ENCODE measurements at regions not wholly inside any gene's neighbourhood (a gene's known extent, or its start where the extent isn't known, plus 50 kb on each side); places are given as distances from the start of the nearest gene placed in this dataset.

GRCh38 chr1:239630767-239631166 is 244.4 kb downstream of the CHRM3 start:
- H2AFZ ChIP-seq (ENCODE audit: low read depth, low read length) = no peak overlapping the region
- TF ChIP-seq EZH2phosphoT487 (IDR thresholded peaks at IDR 0.05; ENCODE audit: low read depth) = no peak
- TF ChIP-seq CTCF (IDR thresholded peaks at IDR 0.05; ENCODE audit: low read depth, low read length) = no peak
- no peaks in the 10 kb centered on the region; the same call in 1 of the 2 replicates for H3K9me3 ChIP-seq (ENCODE audit: insufficient read depth, low read length)
- no peaks in the 10 kb centered on the region for H4K20me1 ChIP-seq (ENCODE audit: insufficient read depth, low read length)
- no peak overlapping the region for H3K9ac ChIP-seq (ENCODE audit: low read length)
- H3K4me3 ChIP-seq (ENCODE audit: low read length) = no peak overlapping the region
- no peaks in the 10 kb centered on the region for H3K27me3 ChIP-seq (ENCODE audit: low read depth, low read length)
- H3K79me2 ChIP-seq (ENCODE audit: low read length) = no peaks in the 10 kb centered on the region
- H3K27ac ChIP-seq (ENCODE audit: low read length) = no peak overlapping the region
- no peaks in the 10 kb centered on the region for H3K4me1 ChIP-seq (ENCODE audit: low read length)
- no peaks in the 10 kb centered on the region for H3K36me3 ChIP-seq (replicated peaks; ENCODE audit: low read depth, low read length)
- H3K4me2 ChIP-seq (ENCODE audit: low read length) = no peak overlapping the region

GRCh38 chr1:239633432-239633831 is 247.1 kb downstream of the CHRM3 start:
- Histone ChIP-seq H2AFZ (ENCODE audit: low read depth, low read length) (no peak overlapping the region), H3K9me3 (ENCODE audit: insufficient read depth, low read length) (no peaks in the 10 kb centered on the region; the same call in 1 of the 2 replicates), H4K20me1 (ENCODE audit: insufficient read depth, low read length) (no peaks in the 10 kb centered on the region), H3K27me3 (ENCODE audit: low read depth, low read length) (no peaks in the 10 kb centered on the region), H3K79me2 (ENCODE audit: low read length) (no peaks in the 10 kb centered on the region), H3K4me3 (ENCODE audit: low read length) (no peak overlapping the region), H3K27ac (ENCODE audit: low read length) (no peak overlapping the region), H3K4me1 (ENCODE audit: low read length) (no peaks in the 10 kb centered on the region), H3K4me2 (ENCODE audit: low read length) (no peak overlapping the region), H3K9ac (ENCODE audit: low read length) (no peak overlapping the region), H3K36me3 (replicated peaks; ENCODE audit: low read depth, low read length) (no peaks in the 10 kb centered on the region)
- no peak for TF ChIP-seq CTCF (IDR thresholded peaks at IDR 0.05; ENCODE audit: low read depth, low read length)
- TF ChIP-seq EZH2phosphoT487 (IDR thresholded peaks at IDR 0.05; ENCODE audit: low read depth) = no peak

GRCh38 chr1:239635276-239635675 is 248.9 kb downstream of the CHRM3 start:
- no peak overlapping the region for H3K9ac ChIP-seq (ENCODE audit: low read length)
- H3K79me2 ChIP-seq (ENCODE audit: low read length) = no peaks in the 10 kb centered on the region
- no peak overlapping the region for H3K27ac ChIP-seq (ENCODE audit: low read length)
- H3K4me2 ChIP-seq (ENCODE audit: low read length) = no peak overlapping the region
- H3K27me3 ChIP-seq (ENCODE audit: low read depth, low read length) = no peaks in the 10 kb centered on the region
- no peak overlapping the region for H2AFZ ChIP-seq (ENCODE audit: low read depth, low read length)
- TF ChIP-seq EZH2phosphoT487 (IDR thresholded peaks at IDR 0.05; ENCODE audit: low read depth) = no peak
- no peak for TF ChIP-seq CTCF (IDR thresholded peaks at IDR 0.05; ENCODE audit: low read depth, low read length)
- no peaks in the 10 kb centered on the region for H4K20me1 ChIP-seq (ENCODE audit: insufficient read depth, low read length)
- H3K4me1 ChIP-seq (ENCODE audit: low read length) = no peaks in the 10 kb centered on the region
- no peaks in the 10 kb centered on the region for H3K9me3 ChIP-seq (ENCODE audit: insufficient read depth, low read length)
- no peak overlapping the region for H3K4me3 ChIP-seq (ENCODE audit: low read length)
- H3K36me3 ChIP-seq (replicated peaks; ENCODE audit: low read depth, low read length) = no peaks in the 10 kb centered on the region

GRCh38 chr1:239636347-239636746 is 250.0 kb downstream of the CHRM3 start:
- H3K4me1 ChIP-seq (ENCODE audit: low read length) = no peaks in the 10 kb centered on the region
- no peak overlapping the region for H3K9ac ChIP-seq (ENCODE audit: low read length)
- no peaks in the 10 kb centered on the region for H4K20me1 ChIP-seq (ENCODE audit: insufficient read depth, low read length)
- H2AFZ ChIP-seq (ENCODE audit: low read depth, low read length) = no peak overlapping the region
- no peak overlapping the region for H3K4me2 ChIP-seq (ENCODE audit: low read length)
- H3K27me3 ChIP-seq (ENCODE audit: low read depth, low read length) = no peaks in the 10 kb centered on the region
- no peaks in the 10 kb centered on the region for H3K79me2 ChIP-seq (ENCODE audit: low read length)
- H3K36me3 ChIP-seq (replicated peaks; ENCODE audit: low read depth, low read length) = no peaks in the 10 kb centered on the region
- no peaks in the 10 kb centered on the region for H3K9me3 ChIP-seq (ENCODE audit: insufficient read depth, low read length)
- no peak for TF ChIP-seq CTCF (IDR thresholded peaks at IDR 0.05; ENCODE audit: low read depth, low read length)
- no peak for TF ChIP-seq EZH2phosphoT487 (IDR thresholded peaks at IDR 0.05; ENCODE audit: low read depth)
- H3K27ac ChIP-seq (ENCODE audit: low read length) = no peak overlapping the region
- H3K4me3 ChIP-seq (ENCODE audit: low read length) = no peak overlapping the region
